DND-41 (cell line): ENCODE measurements at regions not wholly inside any gene's neighbourhood (a gene's known extent, or its start where the extent isn't known, plus 50 kb on each side); places are given as distances from the start of the nearest gene placed in this dataset.

Source experiments
- CTCF ChIP-seq: IDR thresholded peaks from 2 replicates; pipeline ENCODE4 v1.5.1; 2012; ENCODE audit warnings: borderline replicate concordance, low read length, moderate library complexity, mild to moderate bottlenecking; ENCODE audit not compliant: poor library complexity, severe bottlenecking; ENCODE audit errors: extremely low read depth
- EZH2 ChIP-seq: IDR thresholded peaks from 3 replicates; pipeline ENCODE4 v1.6.1; 2012; ENCODE audit warnings: borderline replicate concordance, low read depth, mild to moderate bottlenecking, moderate library complexity, low read length, inconsistent platforms; ENCODE audit not compliant: severe bottlenecking

DNA sequence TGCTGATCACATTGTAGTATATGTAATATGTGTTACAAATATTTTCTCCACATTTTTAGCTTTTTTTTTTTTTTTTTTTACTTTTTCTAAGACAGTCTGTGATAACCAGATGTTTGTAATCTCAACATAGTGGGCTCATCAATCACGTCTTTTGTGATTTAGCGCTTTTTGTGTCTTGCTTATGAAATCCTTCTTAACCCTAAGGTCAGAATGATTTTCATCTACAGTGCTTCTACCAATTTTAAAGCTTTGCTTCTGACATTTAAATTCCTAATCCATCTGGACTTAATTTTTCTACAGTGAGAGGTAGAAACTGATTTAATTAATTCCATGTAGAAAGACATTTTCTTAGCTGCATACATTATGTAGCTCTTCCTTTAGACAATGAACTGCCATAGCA is 626.4 kb downstream of the TNS3 start:
- TF ChIP-seq CTCF (no peak), EZH2 (no peak)
